Esophagus muscularis mucosa (tissue), 4 donors: ENCODE measurements at regions not wholly inside any gene's neighbourhood (a gene's known extent, or its start where the extent isn't known, plus 50 kb on each side); places are given as distances from the start of the nearest gene placed in this dataset.
A peak's percentile ranks its signal among the peaks of the same experiment; 100 is the strongest.

Source experiments
- DNase-seq: peaks from one replicate; pipeline ENCODE4 v3.0.0-alpha.2; 2017; ENCODE audit errors: extremely low spot score
- H3K27ac ChIP-seq, 4 donors: fragments of 200-600 bp; sonication (generic); replicated peaks in 1 of 4; 1 replicate in 3 of 4; 2 replicates in 1 of 4; pipeline ENCODE4 v1.5.1; 2016 to 2019; ENCODE audit warnings: mild to moderate bottlenecking in 1 of 4
- H3K27me3 ChIP-seq, 4 donors: fragments of 200-600 bp; sonication (generic); one replicate each; pipeline versions ENCODE4 v1.5.1 to v1.6.0; 2016 to 2019
- H3K36me3 ChIP-seq, 4 donors: fragments of 200-600 bp; sonication (generic); one replicate each; pipeline ENCODE4 v1.5.1; 2016 to 2019
- H3K4me1 ChIP-seq, 4 donors: fragments of 200-600 bp; sonication (generic); one replicate each; pipeline ENCODE4 v1.5.1; 2016 to 2019
- H3K4me3 ChIP-seq, 4 donors: fragments of 200-600 bp; sonication (generic); 1 replicate in 2 of 4; 2 replicates in 2 of 4; pipeline ENCODE4 v1.5.1; 2016 to 2019; ENCODE audit warnings: mild to moderate bottlenecking in 4 of 4, moderate library complexity in 1 of 4
- H3K9me3 ChIP-seq, 4 donors: fragments of 200-600 bp; sonication (generic); 1 replicate in 3 of 4; 2 replicates in 1 of 4; pipeline ENCODE4 v1.5.1; 2016 to 2019
- CTCF ChIP-seq, 3 experiments: fragments of 200-600 bp in 2 of 3; fragments of 450-650 bp in 1 of 3; sonication (generic) in 2 of 3; IDR thresholded peaks; one replicate each; pipeline ENCODE4 v1.5.1; 2017 to 2019; ENCODE audit warnings: antibody characterized with exemption in 3 of 3, mild to moderate bottlenecking in 2 of 3, moderate library complexity in 1 of 3
- EP300 ChIP-seq: sonication (generic); formaldehyde crosslinking; IDR thresholded peaks from one replicate; pipeline ENCODE4 v1.6.1; 2017; ENCODE audit warnings: antibody characterized with exemption
- POLR2A ChIP-seq: fragments of 450-650 bp; IDR thresholded peaks from one replicate; pipeline ENCODE4 v1.6.1; 2017; ENCODE audit warnings: antibody characterized with exemption, moderate library complexity, mild to moderate bottlenecking, low read depth
- POLR2AphosphoS5 ChIP-seq, 2 donors: sonication (generic); formaldehyde crosslinking; IDR thresholded peaks; one replicate each; pipeline ENCODE4 v1.6.1; 2017; ENCODE audit warnings: antibody characterized with exemption in 2 of 2
- WGBS: methylation state at CpG from one replicate; pipeline ENCODE4 v1.1.5; 2018; 5-methylcytosine and 5-hydroxymethylcytosine counted together
- intact Hi-C: fragments of 100-400 bp; cut with DNase I; formaldehyde crosslinking; loops from one replicate; pipeline ENCODE4 v1.15.1; 2023

GRCh38 chr16:85557083-85557970 is 55.8 kb upstream of the GSE1 start:
- Histone ChIP-seq H3K36me3 (no peaks in the 10 kb centered on the region), H3K27ac (peak overlapping the region; percentile 79 to 88 (median 84)), H3K27me3 (no peaks in the 10 kb centered on the region), H3K4me3 (peak overlapping the region; percentile 74 to 85 (median 82)), H3K4me1 (peaks cover 44 to 82% (median 77%) of the 10 kb centered on the region in 4 donors), H3K9me3 (no peaks in the 10 kb centered on the region)
- intact Hi-C loops = loop anchor here (5.0 kb wide), 1 partner anchor 135 kb away; no protein-coding TSS in a partner anchor
- DNase-seq = no peak
- no peak for TF ChIP-seq EP300
- peak in 1 of 2 donors; percentile 2 for TF ChIP-seq POLR2AphosphoS5 (IDR thresholded peaks at IDR 0.05)
- TF ChIP-seq CTCF (IDR thresholded peaks at IDR 0.05) = peak in 2 of 3 experiments; percentile 10 to 13
- TF ChIP-seq POLR2A = no peak
- 9% methylated on average over 22 of the region's 22 CpGs for WGBS

GRCh38 chr16:85557971-85558657 is 55.0 kb upstream of the GSE1 start:
- Histone ChIP-seq H3K36me3 (no peaks in the 10 kb centered on the region), H3K27ac (peak overlapping the region; percentile 79 to 88 (median 84)), H3K4me3 (peak overlapping the region; percentile 74 to 85 (median 82)), H3K27me3 (no peaks in the 10 kb centered on the region), H3K4me1 (peaks cover 51 to 83% (median 77%) of the 10 kb centered on the region in 4 donors), H3K9me3 (no peaks in the 10 kb centered on the region)
- WGBS = 21% methylated on average over 13 of the region's 13 CpGs
- intact Hi-C loops = loop anchor here (5.0 kb wide), 1 partner anchor 136 kb away; no protein-coding TSS in a partner anchor
- no peak for TF ChIP-seq CTCF (IDR thresholded peaks at IDR 0.05)
- no peak for TF ChIP-seq POLR2AphosphoS5 (IDR thresholded peaks at IDR 0.05)
- no peak for TF ChIP-seq POLR2A
- no peak for TF ChIP-seq EP300
- no peak for DNase-seq

DNA sequence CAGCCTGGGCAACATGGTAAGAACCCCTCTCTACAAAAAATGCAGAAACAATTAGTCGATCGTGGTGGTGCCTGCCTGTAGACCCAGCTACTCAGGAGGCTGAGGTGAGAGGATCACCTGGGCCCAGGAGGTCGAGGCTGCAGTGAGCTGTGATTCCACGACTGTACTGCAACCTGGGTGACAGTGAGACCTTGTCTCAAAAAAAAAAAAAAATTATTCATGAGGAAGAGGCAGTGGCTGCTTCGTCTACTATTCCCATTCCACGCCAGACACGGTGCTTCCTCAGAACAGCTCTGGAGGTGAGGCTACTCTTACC is 52.2 kb upstream of the GSE1 start:
- TF ChIP-seq EP300 (no peak), POLR2AphosphoS5 (IDR thresholded peaks at IDR 0.05) (no peak), CTCF (IDR thresholded peaks at IDR 0.05) (no peak), POLR2A (no peak)
- Histone ChIP-seq H3K27ac (no peak overlapping the region), H3K4me1 (peaks cover 56 to 75% (median 68%) of the 10 kb centered on the region in 4 donors), H3K4me3 (no peak overlapping the region), H3K27me3 (no peaks in the 10 kb centered on the region), H3K9me3 (no peaks in the 10 kb centered on the region), H3K36me3 (no peaks in the 10 kb centered on the region)
- intact Hi-C loops = no loop called here
- no peak for DNase-seq
- WGBS = 95% methylated on average over 7 of the region's 7 CpGs

- TF ChIP-seq EP300 (no peak), POLR2AphosphoS5 (IDR thresholded peaks at IDR 0.05) (no peak), POLR2A (no peak), CTCF (IDR thresholded peaks at IDR 0.05) (no peak)
- WGBS = 82% methylated on average over 16 of the region's 24 CpGs
- intact Hi-C loops = no loop called here
- no peak for DNase-seq
- Histone ChIP-seq H3K4me1 (peaks cover 56 to 76% (median 64%) of the 10 kb centered on the region in 4 donors), H3K27me3 (no peaks in the 10 kb centered on the region), H3K9me3 (no peaks in the 10 kb centered on the region), H3K27ac (peak overlapping the region in 2 of 4 donors; percentile 7 to 17), H3K36me3 (no peaks in the 10 kb centered on the region), H3K4me3 (no peak overlapping the region)
Observed at GRCh38 chr16:85561248-85562092, 51.7 kb upstream of the GSE1 start.
